ENCODE measurements at regions not wholly inside any gene's neighbourhood (a gene's known extent, or its start where the extent isn't known, plus 50 kb on each side); places are given as distances from the start of the nearest gene placed in this dataset.

- DNase-seq (ENCODE audit: low spot score) = no peak
- in situ Hi-C loops (cut with MboI; ENCODE audit: low sequenced_read_pairs, unreplicated experiment) = no loop called here
- TF ChIP-seq CTCF (IDR thresholded peaks at IDR 0.05; ENCODE audit: borderline replicate concordance, control extremely low read depth, extremely low read depth, insufficient read depth, missing control alignments) = no peak
Measured at GRCh38 chr7:41574377-41574776, 128.5 kb downstream of the INHBA start.

GRCh38 chr7:41573862-41574261, 129.0 kb downstream of the INHBA start:
- TF ChIP-seq CTCF (IDR thresholded peaks at IDR 0.05; ENCODE audit: borderline replicate concordance, control extremely low read depth, extremely low read depth, insufficient read depth, missing control alignments) = no peak
- in situ Hi-C loops (cut with MboI; ENCODE audit: low sequenced_read_pairs, unreplicated experiment) = no loop called here
- no peak for DNase-seq (ENCODE audit: low spot score)

GRCh38 chr7:41573443-41573842, 129.4 kb downstream of the INHBA start:
- in situ Hi-C loops (cut with MboI; ENCODE audit: low sequenced_read_pairs, unreplicated experiment) = no loop called here
- no peak for TF ChIP-seq CTCF (IDR thresholded peaks at IDR 0.05; ENCODE audit: borderline replicate concordance, control extremely low read depth, extremely low read depth, insufficient read depth, missing control alignments)

GRCh38 chr7:41573015-41573414, 129.9 kb downstream of the INHBA start:
- no peak for TF ChIP-seq CTCF (IDR thresholded peaks at IDR 0.05; ENCODE audit: borderline replicate concordance, control extremely low read depth, extremely low read depth, insufficient read depth, missing control alignments)
- no peak for DNase-seq (ENCODE audit: low spot score)
- in situ Hi-C loops (cut with MboI; ENCODE audit: low sequenced_read_pairs, unreplicated experiment) = no loop called here

More at GRCh38 chr7:41573443-41573842, 129.4 kb downstream of the INHBA start:
- no peak for DNase-seq (ENCODE audit: low spot score)

GRCh38 chr7:41571573-41571972, 131.3 kb downstream of the INHBA start:
- TF ChIP-seq CTCF (IDR thresholded peaks at IDR 0.05; ENCODE audit: borderline replicate concordance, control extremely low read depth, extremely low read depth, insufficient read depth, missing control alignments) = no peak
- DNase-seq (ENCODE audit: low spot score) = no peak
- in situ Hi-C loops (cut with MboI; ENCODE audit: low sequenced_read_pairs, unreplicated experiment) = no loop called here

GRCh38 chr7:41570766-41571165, 132.1 kb downstream of the INHBA start:
- no peak for TF ChIP-seq CTCF (IDR thresholded peaks at IDR 0.05; ENCODE audit: borderline replicate concordance, control extremely low read depth, extremely low read depth, insufficient read depth, missing control alignments)
- in situ Hi-C loops (cut with MboI; ENCODE audit: low sequenced_read_pairs, unreplicated experiment) = no loop called here
- no peak for DNase-seq (ENCODE audit: low spot score)

- no peak for DNase-seq (ENCODE audit: low spot score)
- in situ Hi-C loops (cut with MboI; ENCODE audit: low sequenced_read_pairs, unreplicated experiment) = no loop called here
- TF ChIP-seq CTCF (IDR thresholded peaks at IDR 0.05; ENCODE audit: borderline replicate concordance, control extremely low read depth, extremely low read depth, insufficient read depth, missing control alignments) = no peak
Measured at GRCh38 chr7:41568135-41568534, 134.8 kb downstream of the INHBA start.

Measured in GM13976 (cell line).